ENCODE measurements at regions not wholly inside any gene's neighbourhood (a gene's known extent, or its start where the extent isn't known, plus 50 kb on each side); places are given as distances from the start of the nearest gene placed in this dataset.

GRCh38 chr5:167948251-167948650, 343.2 kb upstream of the WWC1 start:
- no peak for TF ChIP-seq EZH2 (IDR thresholded peaks at IDR 0.05; ENCODE audit: borderline replicate concordance, low read depth, low read length, severe bottlenecking)
- TF ChIP-seq, protein P1, sequence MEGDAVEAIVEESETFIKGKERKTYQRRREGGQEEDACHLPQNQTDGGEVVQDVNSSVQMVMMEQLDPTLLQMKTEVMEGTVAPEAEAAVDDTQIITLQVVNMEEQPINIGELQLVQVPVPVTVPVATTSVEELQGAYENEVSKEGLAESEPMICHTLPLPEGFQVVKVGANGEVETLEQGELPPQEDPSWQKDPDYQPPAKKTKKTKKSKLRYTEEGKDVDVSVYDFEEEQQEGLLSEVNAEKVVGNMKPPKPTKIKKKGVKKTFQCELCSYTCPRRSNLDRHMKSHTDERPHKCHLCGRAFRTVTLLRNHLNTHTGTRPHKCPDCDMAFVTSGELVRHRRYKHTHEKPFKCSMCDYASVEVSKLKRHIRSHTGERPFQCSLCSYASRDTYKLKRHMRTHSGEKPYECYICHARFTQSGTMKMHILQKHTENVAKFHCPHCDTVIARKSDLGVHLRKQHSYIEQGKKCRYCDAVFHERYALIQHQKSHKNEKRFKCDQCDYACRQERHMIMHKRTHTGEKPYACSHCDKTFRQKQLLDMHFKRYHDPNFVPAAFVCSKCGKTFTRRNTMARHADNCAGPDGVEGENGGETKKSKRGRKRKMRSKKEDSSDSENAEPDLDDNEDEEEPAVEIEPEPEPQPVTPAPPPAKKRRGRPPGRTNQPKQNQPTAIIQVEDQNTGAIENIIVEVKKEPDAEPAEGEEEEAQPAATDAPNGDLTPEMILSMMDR (IDR thresholded peaks at IDR 0.05; ENCODE audit: extremely low read depth in 1 of 2, insufficient read depth in 1 of 2, low read depth in 1 of 2, low read length in 2 of 2): no peak
- TF ChIP-seq POLR2A (IDR thresholded peaks at IDR 0.05; ENCODE audit: low read depth, low read length): no peak
- TF ChIP-seq MYC (IDR thresholded peaks at IDR 0.05; ENCODE audit: low read depth, low read length): no peak
- no peak for TF ChIP-seq POLR2AphosphoS5 (IDR thresholded peaks at IDR 0.05; ENCODE audit: insufficient read depth, low read depth, low read length)
- no peak for TF ChIP-seq MAX (IDR thresholded peaks at IDR 0.05; ENCODE audit: insufficient read depth, insufficient read length)
- no peak for TF ChIP-seq JUN (IDR thresholded peaks at IDR 0.05; ENCODE audit: borderline replicate concordance, insufficient read depth, insufficient read length, low read depth)

Data from endothelial cell of umbilical vein (primary cell).